ENCODE measurements at regions not wholly inside any gene's neighbourhood (a gene's known extent, or its start where the extent isn't known, plus 50 kb on each side); places are given as distances from the start of the nearest gene placed in this dataset.

- DNase-seq: no peak
- Histone ChIP-seq H3K27ac (no peak overlapping the region), H3K27me3 (no peaks in the 10 kb centered on the region), H3K4me3 (no peak overlapping the region), H3K4me1 (no peaks in the 10 kb centered on the region), H3K36me3 (no peaks in the 10 kb centered on the region), H3K9me3 (no peaks in the 10 kb centered on the region)
- in situ Hi-C loops (cut with MboI; ENCODE audit: low pct_ligation_motif_present in 1 of 4, low pct_unique_long_range_greater_than_20kb in 1 of 4, low sequenced_read_pairs in 3 of 4) (no loop called here), intact Hi-C loops (cut with DNase I; ENCODE audit: low total_unique reads) (no loop called here)
- WGBS, 2 donors (ENCODE audit: low coverage in 1 of 2): 67 to 69% methylated on average over 4 of the region's 4 CpGs
- no peak for TF ChIP-seq POLR2AphosphoS5 (IDR thresholded peaks at IDR 0.05)
- TF ChIP-seq POLR2A (IDR thresholded peaks at IDR 0.05): no peak
- TF ChIP-seq, protein P1, sequence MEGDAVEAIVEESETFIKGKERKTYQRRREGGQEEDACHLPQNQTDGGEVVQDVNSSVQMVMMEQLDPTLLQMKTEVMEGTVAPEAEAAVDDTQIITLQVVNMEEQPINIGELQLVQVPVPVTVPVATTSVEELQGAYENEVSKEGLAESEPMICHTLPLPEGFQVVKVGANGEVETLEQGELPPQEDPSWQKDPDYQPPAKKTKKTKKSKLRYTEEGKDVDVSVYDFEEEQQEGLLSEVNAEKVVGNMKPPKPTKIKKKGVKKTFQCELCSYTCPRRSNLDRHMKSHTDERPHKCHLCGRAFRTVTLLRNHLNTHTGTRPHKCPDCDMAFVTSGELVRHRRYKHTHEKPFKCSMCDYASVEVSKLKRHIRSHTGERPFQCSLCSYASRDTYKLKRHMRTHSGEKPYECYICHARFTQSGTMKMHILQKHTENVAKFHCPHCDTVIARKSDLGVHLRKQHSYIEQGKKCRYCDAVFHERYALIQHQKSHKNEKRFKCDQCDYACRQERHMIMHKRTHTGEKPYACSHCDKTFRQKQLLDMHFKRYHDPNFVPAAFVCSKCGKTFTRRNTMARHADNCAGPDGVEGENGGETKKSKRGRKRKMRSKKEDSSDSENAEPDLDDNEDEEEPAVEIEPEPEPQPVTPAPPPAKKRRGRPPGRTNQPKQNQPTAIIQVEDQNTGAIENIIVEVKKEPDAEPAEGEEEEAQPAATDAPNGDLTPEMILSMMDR (IDR thresholded peaks at IDR 0.05): no peak
- no peak for TF ChIP-seq EP300 (IDR thresholded peaks at IDR 0.05; ENCODE audit: low read depth)
These were observed 105.7 kb upstream of the MEGF10 start for GRCh38 chr5:127184851-127185250.

GRCh38 chr5:127186657-127187056 is 103.9 kb upstream of the MEGF10 start:
- H3K9me3 ChIP-seq: no peaks in the 10 kb centered on the region
- no peak overlapping the region for H3K27ac ChIP-seq
- no peaks in the 10 kb centered on the region for H3K4me1 ChIP-seq
- H3K27me3 ChIP-seq: no peaks in the 10 kb centered on the region
- WGBS, 2 donors (ENCODE audit: low coverage in 1 of 2): 57 to 66% methylated on average over 1 to 6 of the region's 6 CpGs
- no peaks in the 10 kb centered on the region for H3K36me3 ChIP-seq
- TF ChIP-seq, protein P1 (IDR thresholded peaks at IDR 0.05): no peak
- TF ChIP-seq POLR2A (IDR thresholded peaks at IDR 0.05) (no peak), EP300 (IDR thresholded peaks at IDR 0.05; ENCODE audit: low read depth) (no peak), POLR2AphosphoS5 (IDR thresholded peaks at IDR 0.05) (no peak)
- DNase-seq: no peak
- no peak overlapping the region for H3K4me3 ChIP-seq
- in situ Hi-C loops (cut with MboI; ENCODE audit: low pct_ligation_motif_present in 1 of 4, low pct_unique_long_range_greater_than_20kb in 1 of 4, low sequenced_read_pairs in 3 of 4): no loop called here
- intact Hi-C loops (cut with DNase I; ENCODE audit: low total_unique reads): no loop called here

- WGBS, 2 donors (ENCODE audit: low coverage in 1 of 2): 84 to 94% methylated on average over 5 of the region's 5 CpGs
- Histone ChIP-seq H3K9me3 (no peaks in the 10 kb centered on the region), H3K4me3 (no peak overlapping the region), H3K36me3 (no peaks in the 10 kb centered on the region), H3K4me1 (no peaks in the 10 kb centered on the region), H3K27ac (no peak overlapping the region), H3K27me3 (no peaks in the 10 kb centered on the region)
- TF ChIP-seq, protein P1 (IDR thresholded peaks at IDR 0.05): no peak
- no peak for TF ChIP-seq POLR2A (IDR thresholded peaks at IDR 0.05)
- intact Hi-C loops (cut with DNase I; ENCODE audit: low total_unique reads): no loop called here
- no peak for DNase-seq
- in situ Hi-C loops (cut with MboI; ENCODE audit: low pct_ligation_motif_present in 1 of 4, low pct_unique_long_range_greater_than_20kb in 1 of 4, low sequenced_read_pairs in 3 of 4): no loop called here
These were observed 102.9 kb upstream of the MEGF10 start for GRCh38 chr5:127187706-127188105.

DNA sequence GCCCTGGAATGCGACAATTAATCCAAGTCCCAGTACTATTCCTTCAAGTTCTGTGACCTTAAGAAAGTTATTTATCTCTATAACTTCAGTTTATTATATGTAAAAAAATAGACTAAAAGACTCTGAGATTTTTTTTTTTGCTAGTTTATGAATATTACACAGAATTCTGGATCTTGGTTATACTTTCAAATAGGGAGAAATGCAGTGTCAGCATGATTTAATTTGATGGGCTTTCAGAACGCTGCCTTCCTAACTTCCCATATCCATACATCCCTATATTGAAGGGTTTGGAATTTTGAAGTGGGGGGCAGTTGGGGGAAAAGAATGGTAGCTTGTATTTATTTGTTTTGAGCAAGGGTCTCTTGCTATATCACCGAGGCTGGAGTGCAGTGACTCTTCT is 98.4 kb upstream of the MEGF10 start:
- WGBS, 2 donors (ENCODE audit: low coverage in 1 of 2): 91 to 100% methylated on average over 2 to 3 of the region's 3 CpGs
- H3K4me3 ChIP-seq: no peak overlapping the region
- TF ChIP-seq EP300 (IDR thresholded peaks at IDR 0.05; ENCODE audit: low read depth) (no peak), POLR2AphosphoS5 (IDR thresholded peaks at IDR 0.05) (no peak), POLR2A (IDR thresholded peaks at IDR 0.05) (no peak)
- TF ChIP-seq, protein P1 (IDR thresholded peaks at IDR 0.05): no peak
- no peak for DNase-seq
- no peaks in the 10 kb centered on the region for H3K36me3 ChIP-seq
- intact Hi-C loops (cut with DNase I; ENCODE audit: low total_unique reads) (no loop called here), in situ Hi-C loops (cut with MboI; ENCODE audit: low pct_ligation_motif_present in 1 of 4, low pct_unique_long_range_greater_than_20kb in 1 of 4, low sequenced_read_pairs in 3 of 4) (no loop called here)
- H3K9me3 ChIP-seq: no peaks in the 10 kb centered on the region
- H3K27ac ChIP-seq: no peak overlapping the region
- H3K27me3 ChIP-seq: no peaks in the 10 kb centered on the region
- H3K4me1 ChIP-seq: no peaks in the 10 kb centered on the region

Measured in transverse colon (tissue), 4 donors.